ENCODE measurements at regions not wholly inside any gene's neighbourhood (a gene's known extent, or its start where the extent isn't known, plus 50 kb on each side); places are given as distances from the start of the nearest gene placed in this dataset.

DNA sequence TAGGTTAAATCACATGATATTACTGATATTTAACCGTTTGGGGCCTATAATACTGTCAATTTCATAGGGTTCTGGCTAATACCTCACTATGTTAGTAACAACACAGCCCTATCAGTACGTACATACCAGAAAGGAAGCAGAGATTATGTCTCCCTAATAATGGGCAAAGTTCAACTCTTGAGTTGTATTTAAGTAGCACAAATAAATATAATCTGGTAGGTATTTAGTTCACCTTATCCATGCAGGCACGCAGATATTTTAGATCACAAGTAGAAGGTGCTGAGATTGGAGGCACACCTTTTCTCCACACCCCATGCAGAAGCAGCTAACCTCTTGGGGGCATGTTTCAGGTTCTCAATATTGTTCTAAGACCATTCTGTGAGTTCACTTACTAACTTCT, 118.9 kb downstream of the IRS1 start:
- H3K27me3 Mint-ChIP-seq: no peaks in the 10 kb centered on the region
- H3K36me3 Mint-ChIP-seq: no peaks in the 10 kb centered on the region
- no peaks in the 10 kb centered on the region for H3K9me3 Mint-ChIP-seq (ENCODE audit: low read depth)
- H3K4me1 Mint-ChIP-seq (ENCODE audit: low read depth): peaks cover 2% of the 10 kb centered on the region
- H3K4me3 Mint-ChIP-seq: no peak overlapping the region
- no peak overlapping the region for H3K27ac Mint-ChIP-seq

DNA sequence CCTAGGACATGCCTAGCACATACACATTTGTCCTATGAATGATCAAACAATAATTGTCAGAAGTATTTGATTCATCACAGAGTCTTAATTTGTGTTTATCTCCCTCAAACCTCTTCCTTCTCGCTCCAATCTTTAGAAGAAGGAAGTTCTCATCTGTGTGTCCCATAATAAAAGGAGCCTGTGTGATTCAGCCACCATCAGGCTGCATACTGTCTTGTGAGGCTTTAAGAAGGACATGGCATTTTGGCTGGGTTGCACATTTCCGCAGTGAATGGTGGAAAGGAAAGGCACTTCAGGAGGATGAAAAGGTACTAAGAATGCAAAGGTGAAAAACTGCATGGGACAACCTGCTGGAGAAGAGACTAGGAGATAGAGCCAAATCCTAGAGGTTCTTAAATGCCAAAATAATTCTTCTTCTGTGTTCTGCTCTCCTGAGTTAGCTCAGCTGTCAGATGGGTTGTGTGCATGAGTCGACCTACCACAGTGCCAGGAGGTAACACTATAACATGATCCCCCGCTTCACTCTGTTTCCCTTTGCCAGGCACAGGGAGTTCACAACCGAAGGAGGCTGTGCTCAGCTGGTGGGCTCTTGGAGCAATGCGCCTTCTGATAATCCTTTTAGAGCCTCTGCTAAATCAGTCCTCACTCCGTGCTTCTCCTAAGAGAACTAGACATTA, 120.1 kb downstream of the IRS1 start:
- Mint-ChIP-seq H3K4me1 (ENCODE audit: low read depth) (no peaks in the 10 kb centered on the region), H3K4me3 (no peak overlapping the region), H3K27ac (no peak overlapping the region), H3K36me3 (no peaks in the 10 kb centered on the region), H3K27me3 (peaks cover 2% of the 10 kb centered on the region), H3K9me3 (ENCODE audit: low read depth) (no peaks in the 10 kb centered on the region)

GRCh38 chr2:226678422-226678821, 121.2 kb downstream of the IRS1 start:
- Mint-ChIP-seq H3K27me3 (peaks cover 2% of the 10 kb centered on the region), H3K9me3 (ENCODE audit: low read depth) (no peaks in the 10 kb centered on the region), H3K36me3 (no peaks in the 10 kb centered on the region), H3K4me3 (no peak overlapping the region), H3K27ac (no peak overlapping the region), H3K4me1 (ENCODE audit: low read depth) (no peaks in the 10 kb centered on the region)

GRCh38 chr2:226677080-226677479, 122.5 kb downstream of the IRS1 start:
- H3K27me3 Mint-ChIP-seq: peaks cover 6% of the 10 kb centered on the region
- H3K27ac Mint-ChIP-seq: no peak overlapping the region
- peaks cover 5% of the 10 kb centered on the region for H3K4me1 Mint-ChIP-seq (ENCODE audit: low read depth)
- no peak overlapping the region for H3K4me3 Mint-ChIP-seq
- H3K9me3 Mint-ChIP-seq (ENCODE audit: low read depth): no peaks in the 10 kb centered on the region
- H3K36me3 Mint-ChIP-seq: no peaks in the 10 kb centered on the region

GRCh38 chr2:226676618-226677017, 123.0 kb downstream of the IRS1 start:
- Mint-ChIP-seq H3K9me3 (ENCODE audit: low read depth) (no peaks in the 10 kb centered on the region), H3K4me3 (no peak overlapping the region), H3K36me3 (no peaks in the 10 kb centered on the region), H3K27me3 (peaks cover 9% of the 10 kb centered on the region), H3K4me1 (ENCODE audit: low read depth) (peaks cover 5% of the 10 kb centered on the region), H3K27ac (no peak overlapping the region)

DNA sequence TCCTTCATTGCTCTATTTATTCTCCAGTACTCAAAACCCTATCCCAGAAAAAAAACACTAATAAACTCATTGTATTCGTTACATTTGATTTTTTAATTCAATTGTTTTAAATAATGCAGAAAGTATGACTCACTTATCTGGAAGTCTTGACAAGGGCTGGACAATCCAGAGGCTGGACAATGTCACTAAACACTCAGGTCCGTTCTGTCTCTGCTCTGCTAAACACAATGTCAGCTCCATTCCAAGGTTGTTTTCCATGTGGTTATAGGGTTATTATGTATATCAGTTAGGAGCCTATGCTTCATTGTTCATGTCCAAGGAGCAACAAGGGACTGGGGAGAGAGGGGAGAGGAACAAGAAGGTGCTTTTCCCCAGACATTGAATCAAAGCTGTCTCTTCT, 125.5 kb downstream of the IRS1 start:
- Mint-ChIP-seq H3K27me3 (peaks cover 11% of the 10 kb centered on the region), H3K27ac (no peak overlapping the region), H3K9me3 (ENCODE audit: low read depth) (no peaks in the 10 kb centered on the region), H3K4me1 (ENCODE audit: low read depth) (peaks cover 5% of the 10 kb centered on the region), H3K36me3 (no peaks in the 10 kb centered on the region), H3K4me3 (no peak overlapping the region)

DNA sequence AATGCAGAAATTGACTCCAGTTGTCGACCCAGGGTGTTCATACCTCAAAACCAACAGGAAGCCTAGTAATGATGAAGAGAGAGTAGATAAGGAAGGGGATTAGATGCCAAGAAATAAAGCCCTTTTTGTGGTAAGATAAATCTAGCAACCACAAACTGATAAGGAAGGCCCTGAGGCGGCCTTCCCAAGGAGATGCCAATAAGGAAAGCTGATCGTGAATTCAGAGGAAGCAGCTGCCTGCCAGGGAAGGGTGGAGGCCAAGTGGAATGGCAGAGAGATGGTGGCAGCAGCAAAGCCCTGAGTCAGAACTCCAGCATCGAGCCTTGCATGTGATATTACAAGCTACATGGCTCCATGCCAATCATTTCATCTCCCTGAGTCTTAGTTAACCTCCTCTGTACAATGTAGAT, 126.3 kb downstream of the IRS1 start:
- Mint-ChIP-seq H3K27ac (no peak overlapping the region), H3K36me3 (no peaks in the 10 kb centered on the region), H3K4me1 (ENCODE audit: low read depth) (peaks cover 5% of the 10 kb centered on the region), H3K9me3 (ENCODE audit: low read depth) (no peaks in the 10 kb centered on the region), H3K27me3 (peaks cover 11% of the 10 kb centered on the region), H3K4me3 (no peak overlapping the region)

- no peak overlapping the region for H3K4me3 Mint-ChIP-seq
- H3K27me3 Mint-ChIP-seq: peaks cover 14% of the 10 kb centered on the region
- H3K4me1 Mint-ChIP-seq (ENCODE audit: low read depth): peaks cover 5% of the 10 kb centered on the region
- H3K36me3 Mint-ChIP-seq: no peaks in the 10 kb centered on the region
- H3K27ac Mint-ChIP-seq: no peak overlapping the region
- no peaks in the 10 kb centered on the region for H3K9me3 Mint-ChIP-seq (ENCODE audit: low read depth)
Observed at GRCh38 chr2:226671141-226671676, 128.4 kb downstream of the IRS1 start.

- peaks cover 5% of the 10 kb centered on the region for H3K4me1 Mint-ChIP-seq (ENCODE audit: low read depth)
- no peaks in the 10 kb centered on the region for H3K9me3 Mint-ChIP-seq (ENCODE audit: low read depth)
- no peaks in the 10 kb centered on the region for H3K36me3 Mint-ChIP-seq
Observed at GRCh38 chr2:226669905-226670304, 129.7 kb downstream of the IRS1 start.

GRCh38 chr2:226669249-226669648, 130.4 kb downstream of the IRS1 start:
- Mint-ChIP-seq H3K36me3 (no peaks in the 10 kb centered on the region), H3K4me1 (ENCODE audit: low read depth) (peaks cover 5% of the 10 kb centered on the region), H3K27me3 (peaks cover 12% of the 10 kb centered on the region), H3K4me3 (no peak overlapping the region), H3K9me3 (ENCODE audit: low read depth) (no peaks in the 10 kb centered on the region), H3K27ac (no peak overlapping the region)

More at GRCh38 chr2:226669905-226670304, 129.7 kb downstream of the IRS1 start:
- Mint-ChIP-seq H3K27ac (no peak overlapping the region), H3K4me3 (no peak overlapping the region), H3K27me3 (peaks cover 14% of the 10 kb centered on the region)

- Mint-ChIP-seq H3K9me3 (ENCODE audit: low read depth) (no peaks in the 10 kb centered on the region), H3K4me3 (no peak overlapping the region), H3K27me3 (peaks cover 8% of the 10 kb centered on the region)
Observed at GRCh38 chr2:226667736-226668135, 131.9 kb downstream of the IRS1 start.

DNA sequence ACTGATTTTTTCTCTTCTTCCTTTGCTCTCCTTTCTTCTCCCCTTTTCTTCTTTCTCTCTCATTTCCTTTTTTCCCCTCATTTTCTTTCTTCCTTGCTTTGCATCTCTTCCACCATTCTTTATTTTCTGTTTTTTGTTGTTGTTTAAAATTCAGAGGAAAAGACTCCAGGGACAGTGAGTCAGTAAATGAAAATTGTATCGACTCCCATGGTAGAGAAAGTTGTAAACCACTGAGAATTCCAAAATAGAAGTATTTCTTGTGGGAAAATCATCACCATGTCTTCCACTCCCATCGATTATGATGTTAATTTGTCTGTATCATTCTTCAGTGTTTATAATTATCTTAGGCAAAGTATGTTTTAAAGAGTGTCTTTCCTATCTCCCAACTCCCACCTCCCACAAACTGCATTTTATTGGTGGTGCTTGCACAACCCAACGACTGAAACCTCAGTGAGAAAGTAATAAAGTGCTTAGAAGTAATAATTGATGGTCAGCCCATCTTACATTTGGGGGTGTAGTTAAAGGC, 134.3 kb downstream of the IRS1 start:
- Mint-ChIP-seq H3K27me3 (peaks cover 4% of the 10 kb centered on the region), H3K36me3 (no peaks in the 10 kb centered on the region), H3K9me3 (ENCODE audit: low read depth) (no peaks in the 10 kb centered on the region), H3K27ac (no peak overlapping the region), H3K4me3 (no peak overlapping the region), H3K4me1 (ENCODE audit: low read depth) (no peaks in the 10 kb centered on the region)

More at GRCh38 chr2:226667736-226668135, 131.9 kb downstream of the IRS1 start:
- Mint-ChIP-seq H3K4me1 (ENCODE audit: low read depth) (no peaks in the 10 kb centered on the region), H3K36me3 (no peaks in the 10 kb centered on the region), H3K27ac (no peak overlapping the region)

GRCh38 chr2:226664661-226665060, 135.0 kb downstream of the IRS1 start:
- no peaks in the 10 kb centered on the region for H3K36me3 Mint-ChIP-seq
- H3K4me1 Mint-ChIP-seq (ENCODE audit: low read depth): no peaks in the 10 kb centered on the region
- no peak overlapping the region for H3K27ac Mint-ChIP-seq
- H3K27me3 Mint-ChIP-seq: peaks cover 4% of the 10 kb centered on the region
- H3K9me3 Mint-ChIP-seq (ENCODE audit: low read depth): no peaks in the 10 kb centered on the region
- H3K4me3 Mint-ChIP-seq: no peak overlapping the region

DNA sequence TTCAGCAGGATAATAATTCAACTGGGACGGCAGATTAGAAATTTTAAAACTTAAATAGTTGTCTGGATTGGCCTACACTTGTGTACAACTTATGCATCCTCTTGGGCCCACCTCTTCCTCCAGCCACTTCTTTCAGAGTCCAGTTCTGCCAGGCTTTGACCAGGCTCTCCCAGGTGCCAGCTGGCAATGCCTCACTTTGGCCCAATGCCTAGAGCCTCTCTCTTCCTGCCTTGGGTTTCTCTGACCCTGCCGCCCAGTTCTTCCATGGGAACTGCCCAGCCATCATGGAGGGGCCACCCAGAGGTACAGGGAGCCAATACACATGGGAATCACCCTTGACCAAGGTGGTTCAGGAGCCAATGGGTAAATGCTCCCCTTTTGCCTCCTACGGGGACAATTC, 135.5 kb downstream of the IRS1 start:
- no peaks in the 10 kb centered on the region for H3K36me3 Mint-ChIP-seq
- no peak overlapping the region for H3K27ac Mint-ChIP-seq
- H3K27me3 Mint-ChIP-seq: peaks cover 4% of the 10 kb centered on the region
- no peaks in the 10 kb centered on the region for H3K9me3 Mint-ChIP-seq (ENCODE audit: low read depth)
- no peak overlapping the region for H3K4me3 Mint-ChIP-seq
- no peaks in the 10 kb centered on the region for H3K4me1 Mint-ChIP-seq (ENCODE audit: low read depth)

DNA sequence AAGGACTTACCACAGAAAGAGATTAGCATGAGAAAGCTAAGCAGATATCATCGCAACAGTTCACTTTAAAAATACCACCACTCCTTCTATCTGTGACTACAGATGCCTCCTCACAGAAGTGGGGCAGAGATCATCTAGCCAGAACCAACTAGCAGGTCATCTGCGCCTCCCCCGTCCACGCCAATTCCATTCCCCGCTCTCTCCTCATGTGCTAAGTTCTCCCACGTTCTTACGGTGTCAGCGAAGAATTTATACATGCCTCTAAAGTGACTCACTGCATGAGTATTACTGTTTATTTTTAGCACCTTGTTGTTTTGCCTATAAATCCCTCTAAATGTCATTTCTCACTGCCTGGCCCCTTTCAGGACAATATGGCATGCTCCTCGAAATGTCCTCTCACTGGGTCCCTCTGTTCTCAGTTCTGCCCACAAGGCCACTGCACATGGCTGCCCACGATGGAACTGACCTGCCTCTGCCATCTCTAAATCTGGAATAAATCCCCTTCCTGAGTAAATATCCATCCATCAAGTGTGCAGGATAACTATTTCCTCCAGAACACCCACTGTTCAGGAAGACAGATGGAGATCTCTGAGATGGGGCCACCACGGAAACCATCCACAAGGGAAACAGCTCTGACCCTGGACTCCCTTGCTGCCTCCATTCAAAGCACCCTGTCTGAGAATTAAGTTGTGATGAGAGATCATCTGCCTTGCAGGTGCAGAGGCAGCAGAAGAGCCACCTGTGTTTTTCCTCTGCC, 137.7 kb downstream of the IRS1 start:
- H3K36me3 Mint-ChIP-seq: no peaks in the 10 kb centered on the region
- no peaks in the 10 kb centered on the region for H3K9me3 Mint-ChIP-seq (ENCODE audit: low read depth)
- no peaks in the 10 kb centered on the region for H3K4me1 Mint-ChIP-seq (ENCODE audit: low read depth)
- H3K27me3 Mint-ChIP-seq: no peaks in the 10 kb centered on the region
- no peak overlapping the region for H3K4me3 Mint-ChIP-seq
- no peak overlapping the region for H3K27ac Mint-ChIP-seq

All from activated naive CD8-positive, alpha-beta T cell (primary cell).